ENCODE measurements at regions not wholly inside any gene's neighbourhood (a gene's known extent, or its start where the extent isn't known, plus 50 kb on each side); places are given as distances from the start of the nearest gene placed in this dataset.

DNA sequence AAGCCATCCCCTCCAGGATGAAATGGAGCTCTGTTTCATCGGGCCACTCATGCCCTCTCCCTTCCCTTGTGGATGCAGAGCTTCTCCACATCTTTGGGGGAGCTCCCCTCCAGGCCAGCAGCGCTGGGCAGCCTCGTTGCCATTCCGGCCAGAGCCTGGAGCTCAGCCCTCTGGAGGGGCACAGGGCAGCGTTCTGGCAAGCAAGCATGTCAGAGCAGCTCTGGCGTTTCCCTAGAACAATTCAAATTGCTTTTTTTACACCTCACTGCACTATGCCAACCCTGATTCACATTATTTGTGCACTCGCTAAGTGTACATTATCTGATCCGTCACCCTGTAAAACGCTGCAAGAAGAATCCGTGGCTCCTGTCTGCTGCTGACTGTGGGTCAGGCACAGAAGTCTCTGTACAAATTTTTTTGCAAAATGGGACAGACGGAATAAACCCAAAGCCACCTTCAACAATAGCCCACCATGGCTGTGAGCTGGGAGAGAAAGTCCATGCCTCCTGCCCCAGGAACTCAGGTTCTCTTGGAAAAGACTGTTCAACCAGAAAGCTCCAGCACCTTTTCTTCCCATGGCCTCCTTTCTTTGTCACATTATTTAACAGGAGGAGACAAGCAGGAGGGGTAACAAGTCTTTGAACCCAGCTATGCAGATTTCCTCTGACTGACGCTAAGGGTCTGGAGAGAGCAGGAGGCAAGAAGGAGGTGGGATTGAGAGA, 139.5 kb upstream of the CADM1 start:
- TF ChIP-seq, protein P1, sequence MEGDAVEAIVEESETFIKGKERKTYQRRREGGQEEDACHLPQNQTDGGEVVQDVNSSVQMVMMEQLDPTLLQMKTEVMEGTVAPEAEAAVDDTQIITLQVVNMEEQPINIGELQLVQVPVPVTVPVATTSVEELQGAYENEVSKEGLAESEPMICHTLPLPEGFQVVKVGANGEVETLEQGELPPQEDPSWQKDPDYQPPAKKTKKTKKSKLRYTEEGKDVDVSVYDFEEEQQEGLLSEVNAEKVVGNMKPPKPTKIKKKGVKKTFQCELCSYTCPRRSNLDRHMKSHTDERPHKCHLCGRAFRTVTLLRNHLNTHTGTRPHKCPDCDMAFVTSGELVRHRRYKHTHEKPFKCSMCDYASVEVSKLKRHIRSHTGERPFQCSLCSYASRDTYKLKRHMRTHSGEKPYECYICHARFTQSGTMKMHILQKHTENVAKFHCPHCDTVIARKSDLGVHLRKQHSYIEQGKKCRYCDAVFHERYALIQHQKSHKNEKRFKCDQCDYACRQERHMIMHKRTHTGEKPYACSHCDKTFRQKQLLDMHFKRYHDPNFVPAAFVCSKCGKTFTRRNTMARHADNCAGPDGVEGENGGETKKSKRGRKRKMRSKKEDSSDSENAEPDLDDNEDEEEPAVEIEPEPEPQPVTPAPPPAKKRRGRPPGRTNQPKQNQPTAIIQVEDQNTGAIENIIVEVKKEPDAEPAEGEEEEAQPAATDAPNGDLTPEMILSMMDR (IDR thresholded peaks at IDR 0.05), result no peak
- no peak for TF ChIP-seq POLR2A (IDR thresholded peaks at IDR 0.05)
